ENCODE measurements at regions not wholly inside any gene's neighbourhood (a gene's known extent, or its start where the extent isn't known, plus 50 kb on each side); places are given as distances from the start of the nearest gene placed in this dataset.

DNA sequence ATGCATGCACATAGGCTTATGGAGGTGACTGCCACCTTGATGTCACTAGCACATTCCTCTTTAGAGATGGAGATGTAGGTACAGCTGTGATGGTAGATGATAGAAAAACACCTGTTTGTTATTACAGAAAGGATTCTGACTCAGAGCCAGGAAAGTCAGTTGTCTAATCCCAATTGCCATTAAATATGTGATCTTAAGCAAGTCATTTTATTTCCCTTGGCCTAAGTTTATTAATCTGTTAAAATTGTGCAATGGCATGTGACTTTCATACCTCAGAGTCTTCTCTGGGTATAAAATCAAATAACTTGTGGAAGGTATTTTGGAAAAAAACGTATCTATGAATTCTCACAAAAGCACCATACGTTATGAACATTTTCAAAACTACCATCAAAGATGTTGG, 123.9 kb upstream of the BET1 start:
- TF ChIP-seq CTCF (IDR thresholded peaks at IDR 0.05) (no peak), POLR2AphosphoS5 (IDR thresholded peaks at IDR 0.05) (no peak), POLR2A (IDR thresholded peaks at IDR 0.05; ENCODE audit: low read depth) (no peak)
